ENCODE measurements at regions not wholly inside any gene's neighbourhood (a gene's known extent, or its start where the extent isn't known, plus 50 kb on each side); places are given as distances from the start of the nearest gene placed in this dataset.

GRCh38 chr9:95627802-95628201 is 111.0 kb upstream of the PTCH1 start:
- no peak for TF ChIP-seq CTCF (conservative IDR thresholded peaks at IDR 0.05; ENCODE audit: low read depth, low read length)
- TF ChIP-seq EZH2 (IDR thresholded peaks at IDR 0.05; ENCODE audit: low read length, unreplicated experiment) = no peak

Data from PC-3 (cell line).